Hepatocyte (in vitro differentiated cells): ENCODE measurements at regions not wholly inside any gene's neighbourhood (a gene's known extent, or its start where the extent isn't known, plus 50 kb on each side); places are given as distances from the start of the nearest gene placed in this dataset.

Experiments
- DNase-seq: peaks from one replicate; pipeline ENCODE4 v3.0.0-alpha.2; 2016; ENCODE audit warnings: low spot score
- H2AFZ ChIP-seq: fragments of 200-600 bp; sonication (generic); 2 replicates; pipeline ENCODE4 v1.6.0; 2016; ENCODE audit warnings: antibody characterized with exemption, mild to moderate bottlenecking
- H3K27ac ChIP-seq: fragments of 200-600 bp; sonication (generic); 2 replicates; pipeline ENCODE4 v1.5.1; 2016; ENCODE audit warnings: mild to moderate bottlenecking
- H3K27me3 ChIP-seq: fragments of 200-600 bp; sonication (generic); 2 replicates; pipeline ENCODE4 v1.6.1; 2016
- H3K36me3 ChIP-seq: fragments of 200-600 bp; sonication (generic); replicated peaks from 2 replicates; pipeline ENCODE4 v1.5.1; 2016; ENCODE audit warnings: low read depth; ENCODE audit not compliant: insufficient read depth
- H3K4me1 ChIP-seq: fragments of 200-600 bp; sonication (generic); 2 replicates; pipeline ENCODE4 v1.5.1; 2016; ENCODE audit warnings: mild to moderate bottlenecking, moderate library complexity; ENCODE audit not compliant: insufficient read depth
- H3K4me2 ChIP-seq: fragments of 200-600 bp; sonication (generic); 2 replicates; pipeline ENCODE4 v1.6.0; 2016
- H3K4me3 ChIP-seq: fragments of 200-600 bp; sonication (generic); 2 replicates; pipeline ENCODE4 v1.5.1; 2016; ENCODE audit warnings: mild to moderate bottlenecking
- H3K79me2 ChIP-seq: fragments of 200-600 bp; sonication (generic); 2 replicates; pipeline ENCODE4 v1.6.0; 2017; ENCODE audit warnings: mild to moderate bottlenecking
- H3K9me2 ChIP-seq: fragments of 200-600 bp; sonication (generic); replicated peaks from 2 replicates; pipeline ENCODE4 v1.6.0; 2017; ENCODE audit warnings: mild to moderate bottlenecking; ENCODE audit not compliant: insufficient read depth
- H3K9me3 ChIP-seq: fragments of 200-600 bp; sonication (generic); 2 replicates; pipeline ENCODE4 v1.5.1; 2016; ENCODE audit warnings: low read depth, mild to moderate bottlenecking
- H4K20me1 ChIP-seq: fragments of 200-600 bp; sonication (generic); 2 replicates; pipeline ENCODE4 v1.6.0; 2016; ENCODE audit warnings: mild to moderate bottlenecking; ENCODE audit not compliant: insufficient read depth, poor library complexity, severe bottlenecking
- CTCF ChIP-seq: fragments of 200-600 bp; sonication (generic); IDR thresholded peaks from 2 replicates; pipeline ENCODE4 v1.5.1; 2016; ENCODE audit warnings: antibody characterized with exemption, mild to moderate bottlenecking; ENCODE audit not compliant: poor library complexity
- EZH2 ChIP-seq: fragments of 200-600 bp; sonication (generic); IDR thresholded peaks from 2 replicates; pipeline ENCODE4 v1.6.1; 2016; ENCODE audit warnings: antibody characterized with exemption, mild to moderate bottlenecking, borderline replicate concordance
- EZH2phosphoT487 ChIP-seq: fragments of 200-600 bp; sonication (generic); IDR thresholded peaks from one replicate; pipeline ENCODE4 v1.6.1; 2018; ENCODE audit warnings: antibody characterized with exemption, mild to moderate bottlenecking, low read depth, moderate library complexity; ENCODE audit not compliant: unreplicated experiment, severe bottlenecking
- WGBS: methylation state at CpG from one replicate; pipeline ENCODE4 v1.1.6; 2016; ENCODE audit warnings: low lambda C conversion rate; ENCODE audit errors: missing lambda C conversion rate; 5-methylcytosine and 5-hydroxymethylcytosine counted together

DNA sequence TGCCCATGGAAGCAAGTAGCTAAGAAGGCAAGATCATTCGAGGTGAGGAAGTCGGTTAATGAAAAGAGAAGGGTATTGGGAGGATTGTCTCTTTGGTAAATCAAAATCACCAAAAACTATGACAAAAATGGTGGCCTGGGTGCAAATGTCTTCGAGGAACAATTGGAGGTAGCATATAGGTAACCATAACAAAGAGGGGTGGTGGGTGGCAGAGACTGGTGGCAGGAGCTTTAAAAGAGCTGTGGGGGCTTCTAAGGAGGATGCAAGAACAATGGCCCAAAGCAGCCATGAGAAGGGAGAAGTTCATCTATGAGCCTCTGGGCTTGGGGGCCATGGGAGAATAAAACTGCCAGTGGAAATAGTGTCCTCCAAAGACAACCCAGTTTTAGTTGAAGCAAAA is 172.2 kb upstream of the PDE1C start:
- Histone ChIP-seq H3K4me3 (no peak overlapping the region), H3K36me3 (no peaks in the 10 kb centered on the region), H3K27me3 (peaks cover 6% of the 10 kb centered on the region), H2AFZ (no peak overlapping the region), H3K9me2 (no peaks in the 10 kb centered on the region), H3K27ac (no peak overlapping the region), H3K4me2 (no peak overlapping the region), H3K9me3 (no peaks in the 10 kb centered on the region), H3K79me2 (no peaks in the 10 kb centered on the region), H3K4me1 (no peaks in the 10 kb centered on the region), H4K20me1 (no peaks in the 10 kb centered on the region)
- no peak for DNase-seq
- WGBS: 61% methylated on average over 3 of the region's 3 CpGs
- TF ChIP-seq EZH2phosphoT487: no peak
- TF ChIP-seq CTCF: no peak
- no peak for TF ChIP-seq EZH2

GRCh38 chr7:32241636-32242035 is 171.4 kb upstream of the PDE1C start:
- Histone ChIP-seq H3K27me3 (peaks cover 6% of the 10 kb centered on the region), H3K9me2 (no peaks in the 10 kb centered on the region), H3K9me3 (no peaks in the 10 kb centered on the region), H3K4me1 (no peaks in the 10 kb centered on the region), H3K36me3 (no peaks in the 10 kb centered on the region), H3K79me2 (no peaks in the 10 kb centered on the region), H3K4me3 (no peak overlapping the region), H3K27ac (no peak overlapping the region), H4K20me1 (no peaks in the 10 kb centered on the region), H2AFZ (no peak overlapping the region), H3K4me2 (no peak overlapping the region)
- no peak for TF ChIP-seq CTCF
- TF ChIP-seq EZH2phosphoT487: no peak
- no peak for TF ChIP-seq EZH2
- no peak for DNase-seq
- 89% methylated on average over 1 of the region's 1 CpG for WGBS

DNA sequence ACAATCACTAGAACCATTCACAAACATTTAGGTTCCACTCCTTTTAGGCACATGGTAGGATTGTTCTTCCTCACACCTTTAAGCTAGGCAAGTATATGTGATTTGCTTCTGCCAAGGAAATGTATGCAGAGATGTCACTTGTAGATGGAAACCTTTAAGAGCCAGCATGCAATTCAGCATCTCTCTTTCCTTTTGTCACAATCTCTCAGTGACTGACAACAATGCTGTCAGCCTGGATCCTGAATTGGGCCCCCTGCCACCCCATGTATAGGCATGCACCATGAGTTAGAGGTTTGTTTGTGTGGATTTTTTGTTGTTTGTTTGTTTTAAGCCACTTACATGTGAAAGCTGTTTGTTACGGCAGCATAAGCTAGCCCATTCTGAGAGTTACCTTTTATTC is 169.6 kb upstream of the PDE1C start:
- H3K4me3 ChIP-seq: no peak overlapping the region
- H3K9me2 ChIP-seq: no peaks in the 10 kb centered on the region
- H3K27me3 ChIP-seq: peaks cover 6% of the 10 kb centered on the region
- no peak overlapping the region for H2AFZ ChIP-seq
- no peaks in the 10 kb centered on the region for H3K9me3 ChIP-seq
- TF ChIP-seq EZH2phosphoT487 (no peak), CTCF (no peak), EZH2 (no peak)
- 92% methylated on average over 1 of the region's 1 CpG for WGBS
- H4K20me1 ChIP-seq: no peaks in the 10 kb centered on the region
- no peaks in the 10 kb centered on the region for H3K4me1 ChIP-seq
- H3K36me3 ChIP-seq: no peaks in the 10 kb centered on the region
- H3K4me2 ChIP-seq: no peak overlapping the region
- no peaks in the 10 kb centered on the region for H3K79me2 ChIP-seq
- no peak overlapping the region for H3K27ac ChIP-seq
- no peak for DNase-seq

GRCh38 chr7:32228601-32229000 is 158.4 kb upstream of the PDE1C start:
- TF ChIP-seq EZH2 (no peak), CTCF (no peak), EZH2phosphoT487 (no peak)
- no peaks in the 10 kb centered on the region for H3K27me3 ChIP-seq
- H3K79me2 ChIP-seq: no peaks in the 10 kb centered on the region
- no peak overlapping the region for H2AFZ ChIP-seq
- H3K4me1 ChIP-seq: no peaks in the 10 kb centered on the region
- no peaks in the 10 kb centered on the region for H3K9me2 ChIP-seq
- WGBS: 100% methylated on average over 2 of the region's 2 CpGs
- no peak overlapping the region for H3K4me2 ChIP-seq
- H3K27ac ChIP-seq: no peak overlapping the region
- no peaks in the 10 kb centered on the region for H3K9me3 ChIP-seq
- DNase-seq: no peak
- no peaks in the 10 kb centered on the region for H4K20me1 ChIP-seq
- H3K4me3 ChIP-seq: no peak overlapping the region
- no peaks in the 10 kb centered on the region for H3K36me3 ChIP-seq
